Body of pancreas (tissue), 4 donors: ENCODE measurements at regions not wholly inside any gene's neighbourhood (a gene's known extent, or its start where the extent isn't known, plus 50 kb on each side); places are given as distances from the start of the nearest gene placed in this dataset.

ENCODE experiments used
- ATAC-seq: fragments of 150-250 bp; one replicate; pipeline ENCODE4 v1.9.1; 2016
- DNase-seq, 4 donors: peaks; one replicate each; pipeline ENCODE4 v3.0.0-alpha.2; 2019
- H3K27ac ChIP-seq, 4 donors: fragments of 200-600 bp; sonication (generic); 1 replicate in 3 of 4; 2 replicates in 1 of 4; pipeline versions ENCODE4 v1.5.1 to v1.6.1; 2016 to 2019; ENCODE audit warnings: mild to moderate bottlenecking in 1 of 4, mixed read lengths in 1 of 4, moderate library complexity in 1 of 4
- H3K27me3 ChIP-seq, 2 donors: fragments of 200-600 bp; sonication (generic); one replicate each; pipeline ENCODE4 v1.6.0; 2016; ENCODE audit warnings: mild to moderate bottlenecking in 1 of 2
- H3K36me3 ChIP-seq, 2 donors: fragments of 200-600 bp; sonication (generic); replicated peaks in 1 of 2; 2 replicates each; pipeline ENCODE4 v1.5.1; 2016; ENCODE audit warnings: low read depth in 2 of 2; ENCODE audit not compliant: insufficient read depth in 1 of 2
- H3K4me1 ChIP-seq: fragments of 200-600 bp; sonication (generic); one replicate; pipeline ENCODE4 v1.6.0; 2016
- H3K4me3 ChIP-seq, 2 donors: fragments of 200-600 bp; sonication (generic); 1 replicate in 1 of 2; 2 replicates in 1 of 2; pipeline ENCODE4 v1.5.1; 2016 to 2019
- H3K9me3 ChIP-seq, 3 donors: fragments of 200-600 bp; sonication (generic); 1 replicate in 2 of 3; 2 replicates in 1 of 3; pipeline ENCODE4 v1.5.1; 2016
- CTCF ChIP-seq, 7 experiments: fragments of 450-650 bp in 4 of 7; fragments of 200-600 bp in 3 of 7; sonication (generic) in 3 of 7; IDR thresholded peaks; one replicate each; pipeline ENCODE4 v1.5.1; 2016 to 2019; ENCODE audit warnings: antibody characterized with exemption in 7 of 7
- POLR2A ChIP-seq, 3 donors: fragments of 450-650 bp; IDR thresholded peaks; one replicate each; pipeline ENCODE4 v1.6.1; 2016; ENCODE audit warnings: antibody characterized with exemption in 3 of 3, mild to moderate bottlenecking in 2 of 3
- WGBS, 2 donors: methylation state at CpG; one replicate each; pipeline ENCODE4 v1.1.5; 2017; 5-methylcytosine and 5-hydroxymethylcytosine counted together
- intact Hi-C: fragments of 100-400 bp; cut with DNase I; formaldehyde crosslinking; loops from one replicate; pipeline ENCODE4 v1.15.1; 2023

- Histone ChIP-seq H3K36me3 (no peaks in the 10 kb centered on the region), H3K4me3 (no peak overlapping the region), H3K4me1 (no peaks in the 10 kb centered on the region), H3K9me3 (no peaks in the 10 kb centered on the region), H3K27me3 (no peaks in the 10 kb centered on the region), H3K27ac (no peak overlapping the region)
- WGBS, 2 donors: 28 to 36% methylated on average over 8 of the region's 8 CpGs
- intact Hi-C loops: loop anchor here (10.0 kb wide), 1 partner anchor 390 kb away; no protein-coding TSS in a partner anchor
- ATAC-seq (peak; percentile 83), DNase-seq (peak; percentile 60 to 74 (median 64))
- no peak for TF ChIP-seq POLR2A (IDR thresholded peaks at IDR 0.05)
- TF ChIP-seq CTCF (IDR thresholded peaks at IDR 0.05): peak in 6 of 7 experiments; percentile 50 to 76 (median 65)
These were observed 345.1 kb upstream of the TACR3 start for GRCh38 chr4:104064646-104065577.

- TF ChIP-seq POLR2A (IDR thresholded peaks at IDR 0.05) (no peak), CTCF (IDR thresholded peaks at IDR 0.05) (no peak)
- WGBS, 2 donors: 55 to 58% methylated on average over 2 of the region's 2 CpGs
These were observed 343.6 kb upstream of the TACR3 start for GRCh38 chr4:104063341-104063740.

GRCh38 chr4:104044369-104044768, 324.6 kb upstream of the TACR3 start:
- no peak for TF ChIP-seq CTCF (IDR thresholded peaks at IDR 0.05)
- no peak for TF ChIP-seq POLR2A (IDR thresholded peaks at IDR 0.05)
- intact Hi-C loops: no loop called here
- WGBS, 2 donors: 63 to 75% methylated on average over 3 of the region's 3 CpGs

More at GRCh38 chr4:104063341-104063740, 343.6 kb upstream of the TACR3 start:
- H3K4me1 ChIP-seq: no peaks in the 10 kb centered on the region
- intact Hi-C loops: loop anchor here (10.0 kb wide), 1 partner anchor 391 kb away; no protein-coding TSS in a partner anchor
- DNase-seq (no peak), ATAC-seq (no peak)
- H3K4me3 ChIP-seq: no peak overlapping the region
- H3K36me3 ChIP-seq: no peaks in the 10 kb centered on the region
- no peak overlapping the region for H3K27ac ChIP-seq
- no peaks in the 10 kb centered on the region for H3K27me3 ChIP-seq
- no peaks in the 10 kb centered on the region for H3K9me3 ChIP-seq

GRCh38 chr4:104032896-104033295, 313.1 kb upstream of the TACR3 start:
- Histone ChIP-seq H3K4me3 (no peak overlapping the region), H3K9me3 (no peaks in the 10 kb centered on the region), H3K27me3 (no peaks in the 10 kb centered on the region), H3K27ac (no peak overlapping the region), H3K36me3 (no peaks in the 10 kb centered on the region), H3K4me1 (no peaks in the 10 kb centered on the region)
- no peak for TF ChIP-seq CTCF (IDR thresholded peaks at IDR 0.05)
- TF ChIP-seq POLR2A (IDR thresholded peaks at IDR 0.05): no peak
- WGBS, 2 donors: 53 to 60% methylated on average over 5 of the region's 5 CpGs
- no peak for ATAC-seq
- no peak for DNase-seq
- intact Hi-C loops: no loop called here

More at GRCh38 chr4:104044369-104044768, 324.6 kb upstream of the TACR3 start:
- no peak overlapping the region for H3K27ac ChIP-seq
- H3K9me3 ChIP-seq: no peaks in the 10 kb centered on the region
- H3K4me3 ChIP-seq: no peak overlapping the region
- DNase-seq: no peak
- no peaks in the 10 kb centered on the region for H3K27me3 ChIP-seq
- H3K4me1 ChIP-seq: no peaks in the 10 kb centered on the region
- H3K36me3 ChIP-seq: no peaks in the 10 kb centered on the region
- ATAC-seq: no peak
